GM12878 (cell line): ENCODE measurements at regions not wholly inside any gene's neighbourhood (a gene's known extent, or its start where the extent isn't known, plus 50 kb on each side); places are given as distances from the start of the nearest gene placed in this dataset.

Experiments
- CUX1 ChIP-seq: IDR thresholded peaks from 2 replicates; pipeline ENCODE4 v1.6.1; 2012; ENCODE audit warnings: improper control_type of control experiment, low read depth, low read length; ENCODE audit not compliant: insufficient replicate concordance
- RCOR1 ChIP-seq: conservative IDR thresholded peaks from 2 replicates; pipeline ENCODE4 v1.6.1; 2012; ENCODE audit warnings: low read depth, low read length, improper control_type of control experiment
- TARDBP ChIP-seq: IDR thresholded peaks from 2 replicates; pipeline ENCODE4 v1.6.1; 2016; ENCODE audit warnings: borderline replicate concordance
- ZBTB40 ChIP-seq: fragments of 450-650 bp; IDR thresholded peaks from 2 replicates; pipeline ENCODE4 v1.6.1; 2016; ENCODE audit warnings: mild to moderate bottlenecking, moderate library complexity, borderline replicate concordance

- TF ChIP-seq CUX1 (no peak), TARDBP (no peak), RCOR1 (no peak), ZBTB40 (no peak)
Observed at GRCh38 chr11:15419696-15420095, 305.0 kb downstream of the INSC start (continued).
